ENCODE measurements at regions not wholly inside any gene's neighbourhood (a gene's known extent, or its start where the extent isn't known, plus 50 kb on each side); places are given as distances from the start of the nearest gene placed in this dataset.

GRCh38 chr3:88535563-88535962 is 385.8 kb downstream of the C3orf38 start:
- Histone ChIP-seq H3K9ac (ENCODE audit: insufficient read depth, low read length) (no peak overlapping the region), H3K4me2 (ENCODE audit: extremely low read depth, insufficient read depth, low read length) (no peak overlapping the region), H3K4me1 (ENCODE audit: control insufficient read depth, extremely low read depth, insufficient read depth, low read length) (no peaks in the 10 kb centered on the region), H3K9me3 (ENCODE audit: control insufficient read depth, insufficient read depth, low read depth, low read length) (no peaks in the 10 kb centered on the region), H4K20me1 (ENCODE audit: control insufficient read depth, extremely low read depth, insufficient read depth, low read length) (no peaks in the 10 kb centered on the region), H3K36me3 (ENCODE audit: control insufficient read depth, insufficient read depth, low read length) (no peaks in the 10 kb centered on the region), H3K4me3 (replicated peaks in 1 of 4; ENCODE audit: control extremely low read depth in 1 of 4, insufficient read depth in 1 of 4, low read depth in 3 of 4, low read length in 4 of 4) (no peak overlapping the region), H3K27me3 (ENCODE audit: control insufficient read depth, insufficient read depth, low read length) (no peaks in the 10 kb centered on the region), H3K27ac (ENCODE audit: insufficient read depth, low read length) (no peak overlapping the region), H3K79me2 (ENCODE audit: control insufficient read depth, insufficient read depth, low read length) (no peaks in the 10 kb centered on the region), H2AFZ (ENCODE audit: low read length) (no peak overlapping the region)
- no peak for TF ChIP-seq CTCF (conservative IDR thresholded peaks at IDR 0.05 in 1 of 2, IDR thresholded peaks at IDR 0.05 in 1 of 2; ENCODE audit: low read depth in 1 of 2, low read length in 2 of 2)
- TF ChIP-seq EZH2 (IDR thresholded peaks at IDR 0.05; ENCODE audit: low read length, missing control alignments): no peak
- DNase-seq (ENCODE audit: low read depth in 2 of 2): no peak

DNA sequence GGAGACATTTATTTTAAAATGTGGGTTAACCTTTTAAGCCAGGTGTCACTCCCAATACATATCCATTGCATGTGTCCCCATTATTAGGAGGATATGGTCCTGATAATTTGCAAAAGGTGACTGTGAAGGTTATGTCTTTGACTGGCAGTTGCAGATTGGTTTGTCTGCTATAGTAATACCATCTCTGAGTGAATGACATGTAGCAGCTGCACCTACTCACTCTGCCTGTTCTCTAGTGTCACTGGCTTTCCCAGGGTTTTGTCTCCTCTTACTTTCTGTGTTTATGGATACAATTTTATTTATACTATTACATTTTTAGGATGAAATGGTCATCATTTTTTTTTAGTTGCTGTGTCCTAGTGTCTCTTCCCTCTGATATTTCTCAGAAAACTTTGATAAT is 393.2 kb downstream of the C3orf38 start:
- Histone ChIP-seq H3K27ac (ENCODE audit: insufficient read depth, low read length) (no peak overlapping the region), H3K27me3 (ENCODE audit: control insufficient read depth, insufficient read depth, low read length) (no peaks in the 10 kb centered on the region), H3K9me3 (ENCODE audit: control insufficient read depth, insufficient read depth, low read depth, low read length) (no peaks in the 10 kb centered on the region), H3K79me2 (ENCODE audit: control insufficient read depth, insufficient read depth, low read length) (no peaks in the 10 kb centered on the region), H4K20me1 (ENCODE audit: control insufficient read depth, extremely low read depth, insufficient read depth, low read length) (no peaks in the 10 kb centered on the region), H2AFZ (ENCODE audit: low read length) (no peak overlapping the region), H3K36me3 (ENCODE audit: control insufficient read depth, insufficient read depth, low read length) (no peaks in the 10 kb centered on the region), H3K4me1 (ENCODE audit: control insufficient read depth, extremely low read depth, insufficient read depth, low read length) (no peaks in the 10 kb centered on the region), H3K4me2 (ENCODE audit: extremely low read depth, insufficient read depth, low read length) (no peak overlapping the region), H3K9ac (ENCODE audit: insufficient read depth, low read length) (no peak overlapping the region), H3K4me3 (replicated peaks in 1 of 4; ENCODE audit: control extremely low read depth in 1 of 4, insufficient read depth in 1 of 4, low read depth in 3 of 4, low read length in 4 of 4) (no peak overlapping the region)
- TF ChIP-seq CTCF (conservative IDR thresholded peaks at IDR 0.05 in 1 of 2, IDR thresholded peaks at IDR 0.05 in 1 of 2; ENCODE audit: low read depth in 1 of 2, low read length in 2 of 2): no peak
- no peak for TF ChIP-seq EZH2 (IDR thresholded peaks at IDR 0.05; ENCODE audit: low read length, missing control alignments)
- DNase-seq (ENCODE audit: low read depth in 2 of 2): no peak

DNA sequence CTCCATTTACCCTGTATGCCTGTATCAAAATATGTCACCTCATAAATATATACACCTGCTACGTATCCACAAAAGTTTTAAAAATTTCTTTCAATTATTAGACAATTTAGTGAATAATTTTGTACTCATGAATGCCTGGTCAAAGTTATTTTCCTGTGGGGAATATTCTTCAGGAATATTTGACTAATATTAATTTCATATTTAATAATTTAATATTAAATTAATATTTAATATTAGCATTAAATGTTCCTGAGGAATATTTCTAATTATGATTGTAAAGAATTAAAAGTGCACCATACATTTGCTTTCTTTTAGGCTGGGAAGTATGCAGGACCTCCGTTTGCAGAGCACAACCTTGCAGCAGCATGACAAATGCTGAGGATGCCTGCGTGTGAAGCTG is 422.7 kb downstream of the C3orf38 start:
- Histone ChIP-seq H3K36me3 (ENCODE audit: control insufficient read depth, insufficient read depth, low read length) (no peaks in the 10 kb centered on the region), H3K27ac (ENCODE audit: insufficient read depth, low read length) (no peak overlapping the region), H3K4me1 (ENCODE audit: control insufficient read depth, extremely low read depth, insufficient read depth, low read length) (no peaks in the 10 kb centered on the region), H3K27me3 (ENCODE audit: control insufficient read depth, insufficient read depth, low read length) (no peaks in the 10 kb centered on the region), H3K9ac (ENCODE audit: insufficient read depth, low read length) (no peak overlapping the region), H3K79me2 (ENCODE audit: control insufficient read depth, insufficient read depth, low read length) (no peaks in the 10 kb centered on the region), H3K4me2 (ENCODE audit: extremely low read depth, insufficient read depth, low read length) (no peak overlapping the region), H3K4me3 (replicated peaks in 1 of 4; ENCODE audit: control extremely low read depth in 1 of 4, insufficient read depth in 1 of 4, low read depth in 3 of 4, low read length in 4 of 4) (no peak overlapping the region), H4K20me1 (ENCODE audit: control insufficient read depth, extremely low read depth, insufficient read depth, low read length) (no peaks in the 10 kb centered on the region), H3K9me3 (ENCODE audit: control insufficient read depth, insufficient read depth, low read depth, low read length) (no peaks in the 10 kb centered on the region), H2AFZ (ENCODE audit: low read length) (no peak overlapping the region)
- TF ChIP-seq EZH2 (IDR thresholded peaks at IDR 0.05; ENCODE audit: low read length, missing control alignments) (no peak), CTCF (conservative IDR thresholded peaks at IDR 0.05 in 1 of 2, IDR thresholded peaks at IDR 0.05 in 1 of 2; ENCODE audit: low read depth in 1 of 2, low read length in 2 of 2) (no peak)
- DNase-seq (ENCODE audit: low read depth in 2 of 2): no peak
